HEK293 (cell line): ENCODE measurements at regions not wholly inside any gene's neighbourhood (a gene's known extent, or its start where the extent isn't known, plus 50 kb on each side); places are given as distances from the start of the nearest gene placed in this dataset.

Source experiments
- CTCF ChIA-PET: fragments of 350-600 bp; formaldehyde crosslinking; extraction: SDS; loops from one replicate; lab custom pipeline; 2021; ENCODE audit warnings: antibody characterized with exemption; lab: Yijun Ruan, JAX
- POLR2A ChIA-PET: fragments of 300-600 bp; formaldehyde crosslinking; extraction: SDS; loops from one replicate; lab custom pipeline; 2020; ENCODE audit warnings: antibody characterized with exemption, inconsistent platforms; lab: Yijun Ruan, JAX
- H3K27ac ChIP-seq: fragments of 200-500 bp; sonication (Bioruptor generic); 2 replicates; pipeline ENCODE4 v1.5.1; 2014; ENCODE audit warnings: low read depth, low read length, control low read depth, inconsistent platforms; ENCODE audit errors: extremely low read depth
- H3K36me3 ChIP-seq, 2 experiments: fragments of 200-500 bp in 1 of 2; sonication (Bioruptor generic) in 1 of 2; 1 replicate in 1 of 2; 2 replicates in 1 of 2; pipeline ENCODE4 v1.5.1; 2014 to 2017; ENCODE audit warnings: inconsistent platforms in 2 of 2, low read length in 2 of 2; ENCODE audit not compliant: control insufficient read depth in 2 of 2, insufficient read depth in 1 of 2
- H3K4me1 ChIP-seq: fragments of 200-500 bp; sonication (Bioruptor generic); 2 replicates; pipeline ENCODE4 v1.5.1; 2014; ENCODE audit warnings: mild to moderate bottlenecking, low read length, inconsistent platforms; ENCODE audit not compliant: control insufficient read depth, insufficient read depth
- H3K4me3 ChIP-seq: 2 replicates; pipeline ENCODE4 v1.5.1; 2011; ENCODE audit warnings: low read depth, mild to moderate bottlenecking, control low read depth, low read length, moderate library complexity
- H3K9me3 ChIP-seq: fragments of 200-500 bp; sonication (Bioruptor generic); 2 replicates; pipeline ENCODE4 v1.5.1; 2014; ENCODE audit warnings: low read depth, low read length, inconsistent platforms; ENCODE audit not compliant: control insufficient read depth, insufficient read depth
- GFI1B ChIP-seq: fragments of 450-650 bp; formaldehyde crosslinking; IDR thresholded peaks from 2 replicates; pipeline ENCODE4 v1.5.1; 2016; ENCODE audit warnings: missing biosample characterization, missing genetic modification characterization
- OSR2 ChIP-seq: fragments of 450-650 bp; formaldehyde crosslinking; IDR thresholded peaks from 2 replicates; pipeline ENCODE4 v1.5.1; 2016; ENCODE audit warnings: missing biosample characterization, missing genetic modification characterization
- OVOL3 ChIP-seq: fragments of 450-650 bp; formaldehyde crosslinking; IDR thresholded peaks from 2 replicates; pipeline ENCODE4 v1.5.1; 2016; ENCODE audit warnings: missing biosample characterization, missing genetic modification characterization
- ZBTB20 ChIP-seq: fragments of 450-650 bp; formaldehyde crosslinking; IDR thresholded peaks from 2 replicates; pipeline ENCODE4 v1.5.1; 2016; ENCODE audit warnings: missing biosample characterization, missing genetic modification characterization
- ZNF600 ChIP-seq: fragments of 450-650 bp; formaldehyde crosslinking; IDR thresholded peaks from 2 replicates; pipeline ENCODE4 v1.5.1; 2016; ENCODE audit warnings: missing biosample characterization, missing genetic modification characterization
- ZNF76 ChIP-seq: fragments of 450-650 bp; formaldehyde crosslinking; IDR thresholded peaks from 2 replicates; pipeline ENCODE4; 2016; ENCODE audit warnings: low read depth, missing biosample characterization, missing genetic modification characterization, borderline replicate concordance
- TF ChIP-seq, protein P1 (sequence below): fragments of 450-650 bp; formaldehyde crosslinking; optimal IDR thresholded peaks from 2 replicates; pipeline ENCODE3; 2016; ENCODE audit warnings: missing biosample characterization, mild to moderate bottlenecking, missing genetic modification characterization
- TF ChIP-seq, protein P2 (sequence below): fragments of 450-650 bp; formaldehyde crosslinking; conservative IDR thresholded peaks from 2 replicates; pipeline ENCODE4 v1.5.1; 2016; ENCODE audit warnings: low read depth, missing biosample characterization, missing genetic modification characterization
- TF ChIP-seq, protein P3 (sequence below): fragments of 450-650 bp; formaldehyde crosslinking; IDR thresholded peaks from 2 replicates; pipeline ENCODE4 v1.5.1; 2016; ENCODE audit warnings: missing biosample characterization, missing genetic modification characterization
- TF ChIP-seq, protein P4 (sequence below): fragments of 450-650 bp; formaldehyde crosslinking; IDR thresholded peaks from 2 replicates; pipeline ENCODE4 v1.5.1; 2017; ENCODE audit warnings: missing biosample characterization, missing genetic modification characterization

DNA sequence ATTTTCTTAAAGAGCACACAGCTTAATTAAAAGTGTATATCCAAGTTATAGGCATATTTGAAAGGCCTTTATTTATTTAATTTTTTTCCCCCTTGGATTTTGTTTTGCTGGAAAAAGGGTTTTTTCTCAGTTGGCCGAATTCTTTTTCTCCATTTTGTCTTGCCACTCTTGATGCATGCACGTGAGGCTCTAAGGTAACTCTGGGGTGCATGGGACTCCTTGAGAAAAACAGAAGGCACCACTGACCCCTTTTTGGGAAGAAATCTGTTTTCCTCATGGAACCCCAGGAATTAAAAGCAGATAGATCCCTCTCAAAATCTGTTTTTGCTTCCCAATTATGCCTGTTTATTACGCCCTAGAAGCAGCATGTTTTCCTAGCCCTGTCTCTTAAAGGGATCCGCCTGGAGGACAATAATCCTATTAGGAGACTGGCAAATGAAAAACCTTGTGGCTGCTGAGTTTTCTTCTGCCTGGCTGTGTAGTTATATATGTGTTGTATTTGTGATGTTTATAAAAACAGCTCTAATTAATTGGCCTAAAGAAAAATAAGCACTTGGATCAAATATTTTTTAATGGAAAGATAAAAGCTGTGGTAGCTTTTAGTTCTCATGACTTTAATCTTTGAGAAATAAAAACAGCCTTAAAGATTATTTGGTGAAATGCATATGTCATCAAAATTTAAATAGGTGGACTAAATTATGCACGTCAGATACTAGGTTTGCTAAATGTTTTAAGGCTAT, 435.1 kb upstream of the CDH9 start:
- H3K4me3 ChIP-seq: no peak overlapping the region
- no peaks in the 10 kb centered on the region for H3K4me1 ChIP-seq
- H3K27ac ChIP-seq: no peak overlapping the region
- no peaks in the 10 kb centered on the region for H3K9me3 ChIP-seq
- ChIA-PET POLR2A (no interaction called here), CTCF (no interaction called here)
- H3K36me3 ChIP-seq: peaks cover 0 to 27% of the 10 kb centered on the region in 2 experiments; a peak in 1 of 3 replicates
- TF ChIP-seq ZNF600 (no peak), ZBTB20 (tag by site-specific recombination) (peak; percentile 69)
- TF ChIP-seq, protein P1, sequence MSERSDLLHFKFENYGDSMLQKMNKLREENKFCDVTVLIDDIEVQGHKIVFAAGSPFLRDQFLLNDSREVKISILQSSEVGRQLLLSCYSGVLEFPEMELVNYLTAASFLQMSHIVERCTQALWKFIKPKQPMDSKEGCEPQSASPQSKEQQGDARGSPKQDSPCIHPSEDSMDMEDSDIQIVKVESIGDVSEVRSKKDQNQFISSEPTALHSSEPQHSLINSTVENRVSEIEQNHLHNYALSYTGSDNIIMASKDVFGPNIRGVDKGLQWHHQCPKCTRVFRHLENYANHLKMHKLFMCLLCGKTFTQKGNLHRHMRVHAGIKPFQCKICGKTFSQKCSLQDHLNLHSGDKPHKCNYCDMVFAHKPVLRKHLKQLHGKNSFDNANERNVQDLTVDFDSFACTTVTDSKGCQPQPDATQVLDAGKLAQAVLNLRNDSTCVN (tag by site-specific recombination): no peak
- TF ChIP-seq, protein P2, sequence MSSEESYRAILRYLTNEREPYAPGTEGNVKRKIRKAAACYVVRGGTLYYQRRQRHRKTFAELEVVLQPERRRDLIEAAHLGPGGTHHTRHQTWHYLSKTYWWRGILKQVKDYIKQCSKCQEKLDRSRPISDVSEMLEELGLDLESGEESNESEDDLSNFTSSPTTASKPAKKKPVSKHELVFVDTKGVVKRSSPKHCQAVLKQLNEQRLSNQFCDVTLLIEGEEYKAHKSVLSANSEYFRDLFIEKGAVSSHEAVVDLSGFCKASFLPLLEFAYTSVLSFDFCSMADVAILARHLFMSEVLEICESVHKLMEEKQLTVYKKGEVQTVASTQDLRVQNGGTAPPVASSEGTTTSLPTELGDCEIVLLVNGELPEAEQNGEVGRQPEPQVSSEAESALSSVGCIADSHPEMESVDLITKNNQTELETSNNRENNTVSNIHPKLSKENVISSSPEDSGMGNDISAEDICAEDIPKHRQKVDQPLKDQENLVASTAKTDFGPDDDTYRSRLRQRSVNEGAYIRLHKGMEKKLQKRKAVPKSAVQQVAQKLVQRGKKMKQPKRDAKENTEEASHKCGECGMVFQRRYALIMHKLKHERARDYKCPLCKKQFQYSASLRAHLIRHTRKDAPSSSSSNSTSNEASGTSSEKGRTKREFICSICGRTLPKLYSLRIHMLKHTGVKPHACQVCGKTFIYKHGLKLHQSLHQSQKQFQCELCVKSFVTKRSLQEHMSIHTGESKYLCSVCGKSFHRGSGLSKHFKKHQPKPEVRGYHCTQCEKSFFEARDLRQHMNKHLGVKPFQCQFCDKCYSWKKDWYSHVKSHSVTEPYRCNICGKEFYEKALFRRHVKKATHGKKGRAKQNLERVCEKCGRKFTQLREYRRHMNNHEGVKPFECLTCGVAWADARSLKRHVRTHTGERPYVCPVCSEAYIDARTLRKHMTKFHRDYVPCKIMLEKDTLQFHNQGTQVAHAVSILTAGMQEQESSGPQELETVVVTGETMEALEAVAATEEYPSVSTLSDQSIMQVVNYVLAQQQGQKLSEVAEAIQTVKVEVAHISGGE (tag by site-specific recombination): no peak
- TF ChIP-seq, protein P3, sequence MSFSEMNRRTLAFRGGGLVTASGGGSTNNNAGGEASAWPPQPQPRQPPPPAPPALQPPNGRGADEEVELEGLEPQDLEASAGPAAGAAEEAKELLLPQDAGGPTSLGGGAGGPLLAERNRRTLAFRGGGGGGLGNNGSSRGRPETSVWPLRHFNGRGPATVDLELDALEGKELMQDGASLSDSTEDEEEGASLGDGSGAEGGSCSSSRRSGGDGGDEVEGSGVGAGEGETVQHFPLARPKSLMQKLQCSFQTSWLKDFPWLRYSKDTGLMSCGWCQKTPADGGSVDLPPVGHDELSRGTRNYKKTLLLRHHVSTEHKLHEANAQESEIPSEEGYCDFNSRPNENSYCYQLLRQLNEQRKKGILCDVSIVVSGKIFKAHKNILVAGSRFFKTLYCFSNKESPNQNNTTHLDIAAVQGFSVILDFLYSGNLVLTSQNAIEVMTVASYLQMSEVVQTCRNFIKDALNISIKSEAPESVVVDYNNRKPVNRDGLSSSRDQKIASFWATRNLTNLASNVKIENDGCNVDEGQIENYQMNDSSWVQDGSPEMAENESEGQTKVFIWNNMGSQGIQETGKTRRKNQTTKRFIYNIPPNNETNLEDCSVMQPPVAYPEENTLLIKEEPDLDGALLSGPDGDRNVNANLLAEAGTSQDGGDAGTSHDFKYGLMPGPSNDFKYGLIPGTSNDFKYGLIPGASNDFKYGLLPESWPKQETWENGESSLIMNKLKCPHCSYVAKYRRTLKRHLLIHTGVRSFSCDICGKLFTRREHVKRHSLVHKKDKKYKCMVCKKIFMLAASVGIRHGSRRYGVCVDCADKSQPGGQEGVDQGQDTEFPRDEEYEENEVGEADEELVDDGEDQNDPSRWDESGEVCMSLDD (tag by site-specific recombination): no peak

DNA sequence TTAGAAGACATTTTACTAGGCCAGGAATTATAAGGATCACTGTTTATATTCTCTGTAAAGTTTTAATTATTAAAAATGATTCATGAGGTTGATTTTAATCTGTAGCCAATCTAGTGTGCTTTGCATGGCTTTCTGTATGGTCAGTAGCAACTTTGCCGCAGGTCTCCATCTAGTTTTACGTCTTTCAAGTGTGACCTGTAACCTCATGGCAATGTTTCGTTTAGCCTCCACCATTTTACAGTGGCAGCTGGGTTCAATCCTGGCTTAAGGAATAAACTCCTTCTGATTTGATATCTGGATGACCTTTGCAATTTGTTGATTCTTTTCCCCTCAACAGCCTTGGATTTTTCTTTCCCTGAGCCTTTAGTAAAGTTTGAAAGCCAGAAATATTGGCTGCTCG, 434.5 kb upstream of the CDH9 start:
- POLR2A ChIA-PET: no interaction called here
- Histone ChIP-seq H3K4me3 (no peak overlapping the region), H3K9me3 (no peaks in the 10 kb centered on the region), H3K36me3 (peaks cover 0 to 27% of the 10 kb centered on the region in 2 experiments; a peak in 1 of 3 replicates), H3K4me1 (no peaks in the 10 kb centered on the region), H3K27ac (no peak overlapping the region)
- no peak for TF ChIP-seq GFI1B
- no peak for TF ChIP-seq OVOL3
- TF ChIP-seq OSR2 (tag by site-specific recombination): peak; percentile 56
- TF ChIP-seq, protein P4, sequence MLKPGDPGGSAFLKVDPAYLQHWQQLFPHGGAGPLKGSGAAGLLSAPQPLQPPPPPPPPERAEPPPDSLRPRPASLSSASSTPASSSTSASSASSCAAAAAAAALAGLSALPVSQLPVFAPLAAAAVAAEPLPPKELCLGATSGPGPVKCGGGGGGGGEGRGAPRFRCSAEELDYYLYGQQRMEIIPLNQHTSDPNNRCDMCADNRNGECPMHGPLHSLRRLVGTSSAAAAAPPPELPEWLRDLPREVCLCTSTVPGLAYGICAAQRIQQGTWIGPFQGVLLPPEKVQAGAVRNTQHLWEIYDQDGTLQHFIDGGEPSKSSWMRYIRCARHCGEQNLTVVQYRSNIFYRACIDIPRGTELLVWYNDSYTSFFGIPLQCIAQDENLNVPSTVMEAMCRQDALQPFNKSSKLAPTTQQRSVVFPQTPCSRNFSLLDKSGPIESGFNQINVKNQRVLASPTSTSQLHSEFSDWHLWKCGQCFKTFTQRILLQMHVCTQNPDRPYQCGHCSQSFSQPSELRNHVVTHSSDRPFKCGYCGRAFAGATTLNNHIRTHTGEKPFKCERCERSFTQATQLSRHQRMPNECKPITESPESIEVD: 0 out of 2 replicates have a peak, but pooled peaks have one; percentile 2
- no peak for TF ChIP-seq ZNF76
- CTCF ChIA-PET: no interaction called here
